ENCODE measurements at regions not wholly inside any gene's neighbourhood (a gene's known extent, or its start where the extent isn't known, plus 50 kb on each side); places are given as distances from the start of the nearest gene placed in this dataset.

- TF ChIP-seq CTCF (conservative IDR thresholded peaks at IDR 0.05; ENCODE audit: low read length) (no peak), EZH2phosphoT487 (IDR thresholded peaks at IDR 0.05; ENCODE audit: borderline replicate concordance) (no peak)
Observed at GRCh38 chr9:115513148-115513547, 395.2 kb upstream of the TNC start.

Data from Loucy (cell line).